GM12874 (cell line): ENCODE measurements at regions not wholly inside any gene's neighbourhood (a gene's known extent, or its start where the extent isn't known, plus 50 kb on each side); places are given as distances from the start of the nearest gene placed in this dataset.

Experiments used
- CTCF ChIP-seq: IDR thresholded peaks from 2 replicates; pipeline ENCODE4 v1.5.1; 2011; ENCODE audit warnings: low read depth, mild to moderate bottlenecking, control low read depth, low read length, moderate library complexity; ENCODE audit not compliant: insufficient read depth

- no peak for TF ChIP-seq CTCF
These were observed 119.7 kb downstream of the PLPPR4 start for GRCh38 chr1:99384021-99384420.

GRCh38 chr1:99385852-99386251 is 121.6 kb downstream of the PLPPR4 start:
- no peak for TF ChIP-seq CTCF

- no peak for TF ChIP-seq CTCF
These were observed 132.1 kb downstream of the PLPPR4 start for GRCh38 chr1:99396389-99396788.

GRCh38 chr1:99397029-99397428 is 132.7 kb downstream of the PLPPR4 start:
- TF ChIP-seq CTCF = no peak

GRCh38 chr1:99397863-99398262 is 133.6 kb downstream of the PLPPR4 start:
- TF ChIP-seq CTCF = no peak

- no peak for TF ChIP-seq CTCF
These were observed 142.7 kb downstream of the PLPPR4 start for GRCh38 chr1:99407018-99407417.

- TF ChIP-seq CTCF = no peak
These were observed 159.8 kb downstream of the PLPPR4 start for GRCh38 chr1:99424087-99424486.

- no peak for TF ChIP-seq CTCF
These were observed 165.5 kb downstream of the PLPPR4 start for GRCh38 chr1:99429754-99430153.
